GM18519 (cell line): ENCODE measurements at regions not wholly inside any gene's neighbourhood (a gene's known extent, or its start where the extent isn't known, plus 50 kb on each side); places are given as distances from the start of the nearest gene placed in this dataset.
"Not testable (repeated sequence)": the region's sequence is repeated elsewhere in the genome, so short reads cannot be mapped to it uniquely, and the experiment has no call there.

Experiments
- ATAC-seq: cut with Tn5 transposase; IDR thresholded peaks from one replicate; pipeline ENCODE4 v1.9.1; 2021; ENCODE audit warnings: mild to moderate bottlenecking, moderate library complexity; ENCODE audit not compliant: unreplicated experiment, low FRiP score

- no peak for ATAC-seq
These were observed 731.3 kb downstream of the NR2F1-AS1 start for GRCh38 chr5:92849756-92850155.

- ATAC-seq = no peak
These were observed 739.3 kb downstream of the NR2F1-AS1 start for GRCh38 chr5:92841604-92842155.

GRCh38 chr5:92838253-92838652 is 742.8 kb downstream of the NR2F1-AS1 start:
- ATAC-seq = no peak

GRCh38 chr5:92836855-92837755 is 743.9 kb downstream of the NR2F1-AS1 start:
- ATAC-seq = no peak

GRCh38 chr5:92835712-92836111 is 745.3 kb downstream of the NR2F1-AS1 start:
- no peak for ATAC-seq

- ATAC-seq = not testable (repeated sequence)
These were observed 757.5 kb downstream of the NR2F1-AS1 start for GRCh38 chr5:92823551-92823950.

GRCh38 chr5:92822183-92822582 is 758.8 kb downstream of the NR2F1-AS1 start:
- no peak for ATAC-seq

- ATAC-seq = no peak
These were observed 771.1 kb downstream of the NR2F1-AS1 start for GRCh38 chr5:92809855-92810465.

- ATAC-seq = no peak
These were observed 772.5 kb downstream of the NR2F1-AS1 start for GRCh38 chr5:92808474-92808873.

- no peak for ATAC-seq
These were observed 773.9 kb downstream of the NR2F1-AS1 start for GRCh38 chr5:92807085-92807484.

- ATAC-seq = no peak
These were observed 775.6 kb downstream of the NR2F1-AS1 start for GRCh38 chr5:92805446-92805845.

- no peak for ATAC-seq
These were observed 779.1 kb downstream of the NR2F1-AS1 start for GRCh38 chr5:92801911-92802310.

GRCh38 chr5:92800365-92800764 is 780.7 kb downstream of the NR2F1-AS1 start:
- no peak for ATAC-seq

GRCh38 chr5:92795633-92796032 is 785.4 kb downstream of the NR2F1-AS1 start:
- ATAC-seq = no peak

GRCh38 chr5:92780057-92780456 is 801.0 kb downstream of the NR2F1-AS1 start:
- ATAC-seq = no peak

GRCh38 chr5:92779536-92779935 is 801.5 kb downstream of the NR2F1-AS1 start:
- no peak for ATAC-seq

- no peak for ATAC-seq
These were observed 802.8 kb downstream of the NR2F1-AS1 start for GRCh38 chr5:92778261-92778660.

- ATAC-seq = no peak
These were observed 803.6 kb downstream of the NR2F1-AS1 start for GRCh38 chr5:92777421-92777820.

GRCh38 chr5:92775711-92776615 is 805.1 kb downstream of the NR2F1-AS1 start:
- no peak for ATAC-seq

GRCh38 chr5:92769978-92770377 is 811.0 kb downstream of the NR2F1-AS1 start:
- no peak for ATAC-seq

- ATAC-seq = no peak
These were observed 819.4 kb downstream of the NR2F1-AS1 start for GRCh38 chr5:92761585-92761984.
